ENCODE measurements at regions not wholly inside any gene's neighbourhood (a gene's known extent, or its start where the extent isn't known, plus 50 kb on each side); places are given as distances from the start of the nearest gene placed in this dataset.
"Not testable (repeated sequence)": the region's sequence is repeated elsewhere in the genome, so short reads cannot be mapped to it uniquely, and the experiment has no call there.

- DNase-seq (ENCODE audit: low read depth, low spot score): no peak
- Histone ChIP-seq H3K9me3 (ENCODE audit: insufficient read depth, low read length) (no peaks in the 10 kb centered on the region), H3K4me3 (ENCODE audit: insufficient read length, low read depth) (no peak overlapping the region), H3K27me3 (ENCODE audit: insufficient read depth, insufficient read length) (no peaks in the 10 kb centered on the region), H3K36me3 (ENCODE audit: insufficient read depth, insufficient read length, low read length) (no peaks in the 10 kb centered on the region), H3K4me1 (ENCODE audit: insufficient read depth, insufficient read length) (no peaks in the 10 kb centered on the region), H3K9ac (ENCODE audit: insufficient read length, low read depth) (no peak overlapping the region)
- TF ChIP-seq SUZ12 (IDR thresholded peaks at IDR 0.05; ENCODE audit: extremely low read depth, insufficient read depth, insufficient read length) (no peak), YY1 (IDR thresholded peaks at IDR 0.05; ENCODE audit: insufficient read depth, insufficient read length) (no peak), ZNF274 (IDR thresholded peaks at IDR 0.05; ENCODE audit: low read depth, low read length) (no peak)
These were observed 277.5 kb downstream of the RPS4Y2 start for GRCh38 chrY:21033363-21033762.

DNA sequence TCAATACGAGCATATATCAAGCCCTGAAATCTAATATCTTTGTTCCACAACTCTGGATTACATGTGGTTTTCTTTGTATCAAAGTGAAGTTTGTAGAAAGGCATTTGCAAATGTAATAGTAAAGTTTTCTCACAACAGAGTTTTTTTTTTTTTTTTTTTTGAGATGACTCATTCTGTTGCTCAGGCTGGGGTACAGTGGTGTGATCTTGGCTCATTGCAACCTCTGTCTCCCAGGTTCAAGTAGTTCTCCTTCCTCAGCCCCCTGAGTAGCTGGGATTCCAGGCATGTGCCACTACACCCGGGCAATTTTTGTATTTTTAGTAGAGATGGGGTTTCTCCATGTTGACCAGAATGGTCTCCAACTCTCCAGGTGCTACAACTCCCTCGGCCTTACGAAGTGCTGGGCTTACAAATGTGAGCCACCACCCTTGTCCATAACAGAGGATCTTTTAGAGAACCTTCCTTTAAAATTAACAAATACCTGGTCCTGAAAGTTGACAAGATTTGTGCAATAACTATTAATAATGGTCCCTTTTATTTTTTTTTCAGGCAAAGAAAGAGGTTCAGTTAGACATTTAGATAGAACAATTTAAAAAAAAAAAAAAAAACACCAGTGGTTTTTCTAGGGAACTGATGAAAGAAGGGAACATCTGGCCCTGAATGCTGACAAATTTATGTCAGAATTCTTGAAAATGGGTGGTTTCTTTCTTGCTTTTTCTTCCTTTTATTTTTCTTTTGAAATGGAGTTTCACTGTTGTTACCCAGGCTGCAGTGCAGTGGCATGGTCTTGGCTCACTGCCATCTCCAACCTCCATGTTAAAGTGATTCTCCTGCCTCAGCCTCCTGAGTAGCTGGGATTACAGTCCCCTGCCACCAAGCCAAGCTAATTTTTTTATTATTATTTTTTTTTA, 278.5 kb downstream of the RPS4Y2 start:
- no peak overlapping the region for H3K4me3 ChIP-seq (ENCODE audit: insufficient read length, low read depth)
- no peak for DNase-seq (ENCODE audit: low read depth, low spot score)
- H3K27me3 ChIP-seq (ENCODE audit: insufficient read depth, insufficient read length): no peaks in the 10 kb centered on the region
- no peak overlapping the region for H3K9ac ChIP-seq (ENCODE audit: insufficient read length, low read depth)
- H3K36me3 ChIP-seq (ENCODE audit: insufficient read depth, insufficient read length, low read length): no peaks in the 10 kb centered on the region
- no peaks in the 10 kb centered on the region for H3K4me1 ChIP-seq (ENCODE audit: insufficient read depth, insufficient read length)
- no peaks in the 10 kb centered on the region for H3K9me3 ChIP-seq (ENCODE audit: insufficient read depth, low read length)
- TF ChIP-seq ZNF274 (IDR thresholded peaks at IDR 0.05; ENCODE audit: low read depth, low read length) (no peak), SUZ12 (IDR thresholded peaks at IDR 0.05; ENCODE audit: extremely low read depth, insufficient read depth, insufficient read length) (no peak), YY1 (IDR thresholded peaks at IDR 0.05; ENCODE audit: insufficient read depth, insufficient read length) (no peak)

GRCh38 chrY:21037398-21037797, 281.5 kb downstream of the RPS4Y2 start:
- not testable (repeated sequence) for H3K36me3 ChIP-seq (ENCODE audit: insufficient read depth, insufficient read length, low read length); H3K9me3 ChIP-seq (ENCODE audit: insufficient read depth, low read length); H3K9ac ChIP-seq (ENCODE audit: insufficient read length, low read depth); H3K27me3 ChIP-seq (ENCODE audit: insufficient read depth, insufficient read length); H3K4me3 ChIP-seq (ENCODE audit: insufficient read length, low read depth); DNase-seq (ENCODE audit: low read depth, low spot score); H3K4me1 ChIP-seq (ENCODE audit: insufficient read depth, insufficient read length)

- Histone ChIP-seq H3K9me3 (ENCODE audit: insufficient read depth, low read length) (no peaks in the 10 kb centered on the region), H3K4me3 (ENCODE audit: insufficient read length, low read depth) (no peak overlapping the region), H3K27me3 (ENCODE audit: insufficient read depth, insufficient read length) (no peaks in the 10 kb centered on the region), H3K4me1 (ENCODE audit: insufficient read depth, insufficient read length) (no peaks in the 10 kb centered on the region), H3K36me3 (ENCODE audit: insufficient read depth, insufficient read length, low read length) (no peaks in the 10 kb centered on the region), H3K9ac (ENCODE audit: insufficient read length, low read depth) (no peak overlapping the region)
- TF ChIP-seq SUZ12 (IDR thresholded peaks at IDR 0.05; ENCODE audit: extremely low read depth, insufficient read depth, insufficient read length): no peak
- no peak for TF ChIP-seq YY1 (IDR thresholded peaks at IDR 0.05; ENCODE audit: insufficient read depth, insufficient read length)
- no peak for TF ChIP-seq ZNF274 (IDR thresholded peaks at IDR 0.05; ENCODE audit: low read depth, low read length)
- DNase-seq (ENCODE audit: low read depth, low spot score): no peak
These were observed 283.9 kb downstream of the RPS4Y2 start for GRCh38 chrY:21039811-21040210.

DNA sequence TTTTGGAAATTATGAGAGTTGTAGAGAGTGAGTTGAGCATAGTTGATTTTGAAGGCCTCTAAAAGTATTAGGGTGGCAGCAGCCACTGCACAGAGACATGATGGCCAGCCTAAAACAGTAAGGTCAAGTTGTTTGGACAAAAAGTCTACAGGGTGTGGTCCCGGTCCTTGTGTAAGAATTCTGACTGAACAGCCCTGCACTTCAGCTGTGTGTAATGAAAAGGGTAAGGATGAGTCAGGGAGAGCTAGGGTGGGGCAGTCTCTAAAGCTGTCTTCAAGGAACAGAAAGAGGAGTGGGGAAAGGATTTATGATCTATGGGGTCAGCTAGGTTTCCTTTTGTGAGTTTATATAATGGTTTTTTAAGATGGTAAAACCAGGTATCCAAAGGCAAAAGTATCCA, 284.8 kb downstream of the RPS4Y2 start:
- not testable (repeated sequence) for DNase-seq (ENCODE audit: low read depth, low spot score); H3K9ac ChIP-seq (ENCODE audit: insufficient read length, low read depth); H3K4me3 ChIP-seq (ENCODE audit: insufficient read length, low read depth); H3K27me3 ChIP-seq (ENCODE audit: insufficient read depth, insufficient read length); H3K36me3 ChIP-seq (ENCODE audit: insufficient read depth, insufficient read length, low read length); H3K4me1 ChIP-seq (ENCODE audit: insufficient read depth, insufficient read length); H3K9me3 ChIP-seq (ENCODE audit: insufficient read depth, low read length)

DNA sequence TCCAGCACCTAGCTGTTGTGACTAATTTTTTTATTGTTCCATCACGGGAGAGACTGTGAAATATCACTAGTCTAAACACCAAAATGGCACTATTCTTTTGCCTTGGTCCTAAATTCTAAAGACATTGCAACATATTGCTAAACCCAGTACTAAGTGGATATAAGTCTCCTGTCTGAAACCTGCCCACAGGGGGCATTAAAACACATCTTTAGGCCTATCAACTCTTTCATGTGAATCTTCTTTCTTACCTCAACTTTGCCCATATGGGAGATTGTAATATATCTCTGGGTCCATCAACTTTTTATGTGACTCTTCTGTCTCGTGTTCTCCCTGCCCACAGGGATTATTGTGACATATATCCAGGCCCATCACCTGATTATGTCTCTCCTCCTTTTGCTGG, 317.2 kb downstream of the RPS4Y2 start:
- H3K4me1 ChIP-seq (ENCODE audit: insufficient read depth, insufficient read length): no peaks in the 10 kb centered on the region
- no peaks in the 10 kb centered on the region for H3K36me3 ChIP-seq (ENCODE audit: insufficient read depth, insufficient read length, low read length)
- H3K9ac ChIP-seq (ENCODE audit: insufficient read length, low read depth): no peak overlapping the region
- H3K4me3 ChIP-seq (ENCODE audit: insufficient read length, low read depth): no peak overlapping the region
- H3K27me3 ChIP-seq (ENCODE audit: insufficient read depth, insufficient read length): no peaks in the 10 kb centered on the region
- no peak for TF ChIP-seq YY1 (IDR thresholded peaks at IDR 0.05; ENCODE audit: insufficient read depth, insufficient read length)
- TF ChIP-seq SUZ12 (IDR thresholded peaks at IDR 0.05; ENCODE audit: extremely low read depth, insufficient read depth, insufficient read length): no peak
- no peak for TF ChIP-seq ZNF274 (IDR thresholded peaks at IDR 0.05; ENCODE audit: low read depth, low read length)
- no peak for DNase-seq (ENCODE audit: low read depth, low spot score)
- no peaks in the 10 kb centered on the region for H3K9me3 ChIP-seq (ENCODE audit: insufficient read depth, low read length)

GRCh38 chrY:21073641-21074260, 317.8 kb downstream of the RPS4Y2 start:
- no peak for TF ChIP-seq SUZ12 (IDR thresholded peaks at IDR 0.05; ENCODE audit: extremely low read depth, insufficient read depth, insufficient read length)
- TF ChIP-seq YY1 (IDR thresholded peaks at IDR 0.05; ENCODE audit: insufficient read depth, insufficient read length): no peak
- no peak for TF ChIP-seq ZNF274 (IDR thresholded peaks at IDR 0.05; ENCODE audit: low read depth, low read length)
- no peak for DNase-seq (ENCODE audit: low read depth, low spot score)
- Histone ChIP-seq H3K36me3 (ENCODE audit: insufficient read depth, insufficient read length, low read length) (no peaks in the 10 kb centered on the region), H3K4me3 (ENCODE audit: insufficient read length, low read depth) (no peak overlapping the region), H3K9ac (ENCODE audit: insufficient read length, low read depth) (no peak overlapping the region), H3K4me1 (ENCODE audit: insufficient read depth, insufficient read length) (no peaks in the 10 kb centered on the region), H3K27me3 (ENCODE audit: insufficient read depth, insufficient read length) (no peaks in the 10 kb centered on the region), H3K9me3 (ENCODE audit: insufficient read depth, low read length) (no peaks in the 10 kb centered on the region)

Measured in NT2/D1 (cell line).